Cardiac muscle cell (in vitro differentiated cells and primary cell): ENCODE measurements at regions not wholly inside any gene's neighbourhood (a gene's known extent, or its start where the extent isn't known, plus 50 kb on each side); places are given as distances from the start of the nearest gene placed in this dataset.

Experiments used
- DNase-seq, 2 donors: peaks; one replicate each; pipeline versions ENCODE4 v3.0.0 to v3.0.0-alpha.2; 2010 to 2017; ENCODE audit warnings: low read depth in 1 of 2, low spot score in 1 of 2
- H3K27ac ChIP-seq: fragments of 200-600 bp; sonication (generic); 2 replicates; pipeline ENCODE4 v1.5.1; 2016
- H3K27me3 ChIP-seq: fragments of 200-600 bp; sonication (generic); 2 replicates; pipeline ENCODE4 v1.6.0; 2016; ENCODE audit warnings: control low read depth
- H3K36me3 ChIP-seq: fragments of 200-600 bp; sonication (generic); 2 replicates; pipeline ENCODE4 v1.5.1; 2016; ENCODE audit warnings: control low read depth
- H3K4me1 ChIP-seq: fragments of 200-600 bp; sonication (generic); 2 replicates; pipeline ENCODE4 v1.8.1; 2017; ENCODE audit warnings: low read depth, mild to moderate bottlenecking, mixed run types
- H3K4me3 ChIP-seq: fragments of 200-600 bp; sonication (generic); 2 replicates; pipeline ENCODE4 v1.5.1; 2016; ENCODE audit warnings: mild to moderate bottlenecking
- H3K9me3 ChIP-seq: fragments of 200-600 bp; sonication (generic); 2 replicates; pipeline ENCODE4 v1.5.1; 2017; ENCODE audit warnings: low read depth, mild to moderate bottlenecking, control low read depth
- TF ChIP-seq, protein P1 (sequence below): IDR thresholded peaks from 2 replicates; pipeline ENCODE4 v1.5.1; 2012; ENCODE audit warnings: low read depth, mild to moderate bottlenecking, low read length

DNA sequence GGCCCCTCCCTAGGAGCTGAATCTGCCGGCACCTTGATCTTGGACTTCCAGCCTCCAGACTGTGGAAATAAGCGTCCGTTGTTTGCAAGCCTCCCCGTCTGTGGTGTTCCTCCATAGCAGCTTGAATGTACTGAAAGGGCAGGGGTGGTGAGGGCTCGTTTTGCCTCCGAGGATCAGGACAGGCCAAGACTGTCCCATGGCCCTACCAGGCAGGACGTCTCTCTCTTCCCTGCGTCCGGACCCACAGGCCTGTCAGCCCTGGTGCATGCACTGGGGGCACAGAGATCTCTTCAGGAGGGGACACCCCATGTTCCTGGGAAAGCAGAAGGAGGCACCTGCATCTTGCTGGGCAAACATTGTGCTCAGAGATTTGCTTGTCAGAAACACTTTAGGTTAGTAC lies 156.3 kb upstream of the C1orf174 start:
- H3K36me3 ChIP-seq, result no peaks in the 10 kb centered on the region
- no peak overlapping the region for H3K4me3 ChIP-seq
- H3K4me1 ChIP-seq, result no peaks in the 10 kb centered on the region
- H3K27me3 ChIP-seq, result no peaks in the 10 kb centered on the region
- H3K27ac ChIP-seq, result no peak overlapping the region
- no peak for DNase-seq
- no peaks in the 10 kb centered on the region for H3K9me3 ChIP-seq
- TF ChIP-seq, protein P1, sequence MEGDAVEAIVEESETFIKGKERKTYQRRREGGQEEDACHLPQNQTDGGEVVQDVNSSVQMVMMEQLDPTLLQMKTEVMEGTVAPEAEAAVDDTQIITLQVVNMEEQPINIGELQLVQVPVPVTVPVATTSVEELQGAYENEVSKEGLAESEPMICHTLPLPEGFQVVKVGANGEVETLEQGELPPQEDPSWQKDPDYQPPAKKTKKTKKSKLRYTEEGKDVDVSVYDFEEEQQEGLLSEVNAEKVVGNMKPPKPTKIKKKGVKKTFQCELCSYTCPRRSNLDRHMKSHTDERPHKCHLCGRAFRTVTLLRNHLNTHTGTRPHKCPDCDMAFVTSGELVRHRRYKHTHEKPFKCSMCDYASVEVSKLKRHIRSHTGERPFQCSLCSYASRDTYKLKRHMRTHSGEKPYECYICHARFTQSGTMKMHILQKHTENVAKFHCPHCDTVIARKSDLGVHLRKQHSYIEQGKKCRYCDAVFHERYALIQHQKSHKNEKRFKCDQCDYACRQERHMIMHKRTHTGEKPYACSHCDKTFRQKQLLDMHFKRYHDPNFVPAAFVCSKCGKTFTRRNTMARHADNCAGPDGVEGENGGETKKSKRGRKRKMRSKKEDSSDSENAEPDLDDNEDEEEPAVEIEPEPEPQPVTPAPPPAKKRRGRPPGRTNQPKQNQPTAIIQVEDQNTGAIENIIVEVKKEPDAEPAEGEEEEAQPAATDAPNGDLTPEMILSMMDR, result no peak

DNA sequence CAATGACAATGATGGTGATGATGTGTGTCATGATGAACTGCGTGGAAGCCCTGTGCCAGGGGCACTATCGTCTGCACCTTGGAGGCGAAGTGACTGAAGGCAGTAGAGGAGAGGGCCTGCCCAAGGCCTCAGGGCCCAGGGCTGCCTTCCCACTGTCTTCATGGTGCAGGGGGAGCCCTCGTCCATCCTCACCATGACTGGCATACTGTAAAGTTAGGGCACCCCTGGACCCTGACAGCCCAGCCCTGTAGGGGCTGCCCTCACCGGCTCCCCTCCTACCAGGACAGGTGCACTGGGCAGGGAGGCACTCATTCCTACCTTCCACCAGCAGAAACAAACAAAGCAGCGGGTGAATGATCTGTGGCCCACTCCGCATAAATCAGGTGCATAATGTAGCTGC lies 156.9 kb upstream of the C1orf174 start:
- H3K27me3 ChIP-seq, result no peaks in the 10 kb centered on the region
- H3K4me1 ChIP-seq, result no peaks in the 10 kb centered on the region
- no peak overlapping the region for H3K4me3 ChIP-seq
- no peak overlapping the region for H3K27ac ChIP-seq
- no peaks in the 10 kb centered on the region for H3K9me3 ChIP-seq
- H3K36me3 ChIP-seq, result no peaks in the 10 kb centered on the region
- no peak for DNase-seq
- TF ChIP-seq, protein P1, result no peak

DNA sequence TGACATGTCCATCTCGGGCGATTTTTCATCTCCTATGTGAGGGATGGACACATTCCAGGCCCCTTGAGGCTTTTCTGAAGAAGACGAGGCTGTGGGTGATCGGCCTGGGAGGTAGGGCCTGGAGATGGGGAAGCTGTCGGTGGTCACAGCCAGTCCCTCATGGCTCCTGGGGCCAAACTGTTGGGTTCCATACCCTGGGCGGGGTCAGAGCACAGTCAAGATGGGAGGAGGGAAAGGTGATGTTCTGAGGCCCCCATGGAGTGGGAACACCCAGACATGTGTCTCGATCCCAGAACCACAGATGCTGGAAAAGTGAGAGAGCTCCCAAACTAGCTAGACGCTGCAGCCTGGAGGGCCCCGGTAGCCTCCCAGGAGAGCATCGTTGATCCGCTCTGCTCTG lies 157.5 kb upstream of the C1orf174 start:
- TF ChIP-seq, protein P1, result no peak
- H3K36me3 ChIP-seq, result no peaks in the 10 kb centered on the region

DNA sequence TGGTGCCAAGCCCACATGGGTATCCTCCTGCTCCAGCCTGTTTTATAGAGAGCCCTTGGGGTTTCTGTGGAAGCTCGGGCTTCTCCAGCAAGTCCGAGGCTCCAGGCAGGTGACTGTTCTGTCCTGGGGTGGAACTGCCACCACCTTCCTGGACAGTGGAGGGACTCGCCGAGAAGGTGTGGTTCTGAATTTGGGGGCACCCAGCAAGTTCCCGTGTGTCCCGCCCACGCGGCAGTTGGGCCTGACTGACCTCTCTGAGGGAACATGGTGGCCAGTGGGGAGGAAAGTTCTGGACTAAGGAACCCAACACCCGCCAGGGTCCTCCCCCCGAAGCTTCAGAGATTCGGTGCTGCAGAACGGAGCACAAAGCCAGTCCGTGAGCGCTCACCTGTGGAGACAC lies 158.1 kb upstream of the C1orf174 start:
- DNase-seq, result no peak
- Histone ChIP-seq H3K27me3 (no peaks in the 10 kb centered on the region), H3K36me3 (no peaks in the 10 kb centered on the region), H3K4me1 (no peaks in the 10 kb centered on the region), H3K4me3 (no peak overlapping the region), H3K27ac (no peak overlapping the region), H3K9me3 (no peaks in the 10 kb centered on the region)
- TF ChIP-seq, protein P1, result no peak

More for the DNA sequence above, 157.5 kb upstream of the C1orf174 start:
- H3K27me3 ChIP-seq, result no peaks in the 10 kb centered on the region
- no peak for DNase-seq
- no peak overlapping the region for H3K27ac ChIP-seq
- no peaks in the 10 kb centered on the region for H3K4me1 ChIP-seq
- no peak overlapping the region for H3K4me3 ChIP-seq
- H3K9me3 ChIP-seq, result no peaks in the 10 kb centered on the region

DNA sequence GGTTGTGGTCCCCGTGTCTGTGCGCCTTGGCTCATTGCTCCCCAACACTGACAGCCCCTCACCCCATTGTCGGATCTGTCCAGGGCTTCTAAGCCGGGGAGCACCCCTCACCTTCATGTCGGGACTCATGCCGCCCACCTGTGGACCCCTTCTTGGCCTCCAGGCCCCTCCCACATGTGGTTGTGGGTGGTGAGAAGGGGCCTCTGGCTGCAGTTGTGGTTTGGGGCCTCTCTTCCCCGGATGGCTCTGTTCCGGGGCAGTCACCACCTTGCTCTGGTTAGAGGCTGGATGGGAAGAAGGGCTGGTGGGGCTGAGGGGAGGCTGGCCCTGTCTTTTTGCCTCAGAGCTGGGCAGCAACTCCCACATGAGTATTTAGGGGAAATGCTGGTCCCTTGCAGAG lies 158.6 kb upstream of the C1orf174 start:
- TF ChIP-seq, protein P1, result no peak
- Histone ChIP-seq H3K27ac (no peak overlapping the region), H3K27me3 (no peaks in the 10 kb centered on the region), H3K4me3 (no peak overlapping the region), H3K36me3 (no peaks in the 10 kb centered on the region), H3K4me1 (no peaks in the 10 kb centered on the region), H3K9me3 (no peaks in the 10 kb centered on the region)
- no peak for DNase-seq

DNA sequence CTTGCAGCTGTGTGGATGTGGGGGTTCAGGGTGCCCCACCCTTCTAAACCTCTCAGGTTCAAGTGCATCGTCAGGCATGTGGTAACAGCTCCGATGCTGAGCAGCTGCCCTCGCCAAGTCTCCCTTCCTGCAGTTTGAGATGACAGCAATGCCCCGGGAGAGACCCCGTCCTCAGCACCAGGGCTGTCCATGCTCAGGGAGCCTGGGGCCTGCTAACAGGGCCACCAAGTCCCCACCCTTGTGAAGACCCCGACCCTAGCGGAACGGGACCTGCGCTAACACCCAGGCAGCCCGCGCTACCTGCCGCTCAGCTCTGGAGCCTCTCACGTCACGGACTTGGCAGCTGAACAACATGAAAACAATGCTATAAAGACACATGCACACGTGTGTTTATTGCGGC lies 159.2 kb upstream of the C1orf174 start:
- no peak overlapping the region for H3K4me3 ChIP-seq
- no peaks in the 10 kb centered on the region for H3K9me3 ChIP-seq
- TF ChIP-seq, protein P1, result no peak
- H3K27ac ChIP-seq, result no peak overlapping the region
- H3K27me3 ChIP-seq, result no peaks in the 10 kb centered on the region
- DNase-seq, result no peak
- H3K36me3 ChIP-seq, result no peaks in the 10 kb centered on the region
- H3K4me1 ChIP-seq, result no peaks in the 10 kb centered on the region
